CD4-positive, CD25-positive, alpha-beta regulatory T cell (primary cell): ENCODE measurements at regions not wholly inside any gene's neighbourhood (a gene's known extent, or its start where the extent isn't known, plus 50 kb on each side); places are given as distances from the start of the nearest gene placed in this dataset.

ENCODE experiments used
- ATAC-seq, 2 donors: fragments of 150-1000 bp; cut with Tn5 transposase; one replicate each; pipeline ENCODE4 v1.10.0; 2021; ENCODE audit warnings: low read depth in 2 of 2, moderate number of reproducible peaks in 2 of 2, moderate library complexity in 1 of 2
- DNase-seq, 3 donors: peaks; one replicate each; pipeline versions ENCODE4 v3.0.0 to v3.0.0-alpha.2; 2012 to 2022; ENCODE audit warnings: mixed read lengths in 1 of 3
- H3K27ac ChIP-seq: one replicate; pipeline ENCODE4 v1.7.0; 2013; ENCODE audit warnings: mild to moderate bottlenecking, low read length; ENCODE audit not compliant: insufficient read depth, poor library complexity, severe bottlenecking
- H3K27me3 ChIP-seq: one replicate; pipeline ENCODE4 v1.7.0; 2013; ENCODE audit warnings: low read length; ENCODE audit not compliant: control insufficient read depth, insufficient read depth
- H3K36me3 ChIP-seq: one replicate; pipeline ENCODE4 v1.7.0; 2013; ENCODE audit warnings: mild to moderate bottlenecking, low read length, moderate library complexity; ENCODE audit not compliant: control insufficient read depth, insufficient read depth
- H3K4me1 ChIP-seq: 2 replicates; pipeline ENCODE4 v1.7.0; 2013; ENCODE audit warnings: mild to moderate bottlenecking, low read length; ENCODE audit not compliant: insufficient read depth, control insufficient read depth, poor library complexity, severe bottlenecking
- H3K4me3 ChIP-seq: one replicate; pipeline ENCODE4 v1.7.0; 2013; ENCODE audit warnings: low read depth, mild to moderate bottlenecking, low read length, moderate library complexity
- H3K9me3 ChIP-seq, 2 experiments: 1 replicate in 1 of 2; 2 replicates in 1 of 2; pipeline ENCODE4 v1.7.0; 2013; ENCODE audit warnings: low read length in 2 of 2, mild to moderate bottlenecking in 1 of 2, moderate library complexity in 1 of 2; ENCODE audit not compliant: control insufficient read depth in 2 of 2
- H3K27ac Mint-ChIP-seq, 3 donors: one replicate each; pipeline ENCODE4 v1.8.0; 2020 to 2022; ENCODE audit warnings: mild to moderate bottlenecking in 3 of 3, mixed read lengths in 3 of 3, moderate library complexity in 2 of 3
- H3K27me3 Mint-ChIP-seq: one replicate; pipeline ENCODE4 v1.8.0; 2022; ENCODE audit warnings: mild to moderate bottlenecking, mixed read lengths
- H3K36me3 Mint-ChIP-seq: one replicate; pipeline ENCODE4 v1.8.0; 2020; ENCODE audit warnings: mixed read lengths
- H3K4me1 Mint-ChIP-seq, 4 donors: one replicate each; pipeline ENCODE4 v1.8.0; 2020 to 2022; ENCODE audit warnings: mixed read lengths in 4 of 4, mild to moderate bottlenecking in 1 of 4
- H3K4me3 Mint-ChIP-seq, 4 donors: one replicate each; pipeline ENCODE4 v1.8.0; 2020 to 2022; ENCODE audit warnings: mild to moderate bottlenecking in 4 of 4, mixed read lengths in 4 of 4, moderate library complexity in 3 of 4
- H3K9me3 Mint-ChIP-seq, 7 donors: one replicate each; pipeline ENCODE4 v1.8.0; 2020 to 2022; ENCODE audit warnings: mixed read lengths in 7 of 7, mild to moderate bottlenecking in 3 of 7, moderate library complexity in 2 of 7

- Mint-ChIP-seq H3K4me3 (no peak overlapping the region), H3K27ac (no peak overlapping the region), H3K9me3 (peaks cover 0 to 4% (median 0%) of the 10 kb centered on the region in 7 donors), H3K36me3 (no peaks in the 10 kb centered on the region), H3K27me3 (no peaks in the 10 kb centered on the region), H3K4me1 (no peaks in the 10 kb centered on the region)
- DNase-seq, result no peak
- H3K4me3 ChIP-seq, result no peak overlapping the region
- H3K4me1 ChIP-seq, result no peaks in the 10 kb centered on the region
- no peaks in the 10 kb centered on the region for H3K36me3 ChIP-seq
- H3K27me3 ChIP-seq, result no peaks in the 10 kb centered on the region
- no peak overlapping the region for H3K27ac ChIP-seq
- H3K9me3 ChIP-seq, result no peaks in the 10 kb centered on the region
- no peak for ATAC-seq
Observed at GRCh38 chr10:60627778-60628748, 150.2 kb upstream of the CDK1 start.

DNA sequence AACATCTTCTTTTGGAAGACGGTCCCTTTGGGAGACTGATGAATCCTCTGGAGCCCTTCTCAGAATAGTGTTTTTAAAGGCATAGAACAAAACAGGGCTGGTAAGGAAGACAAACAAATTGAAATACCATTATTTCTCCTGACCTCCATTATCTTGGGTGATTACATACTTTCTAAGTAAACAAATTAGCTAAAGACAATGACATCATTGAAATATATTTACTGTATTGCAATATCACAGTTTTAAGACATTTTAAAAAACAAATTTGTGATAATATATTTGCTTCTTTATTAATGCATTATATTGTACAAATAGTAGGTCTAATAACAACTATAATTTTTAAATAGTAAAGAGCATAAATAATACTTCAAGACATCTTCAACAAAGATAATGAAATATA, 152.2 kb upstream of the CDK1 start:
- H3K9me3 ChIP-seq, result no peaks in the 10 kb centered on the region
- no peaks in the 10 kb centered on the region for H3K4me1 ChIP-seq
- Mint-ChIP-seq H3K4me1 (no peaks in the 10 kb centered on the region), H3K27me3 (no peaks in the 10 kb centered on the region), H3K36me3 (no peaks in the 10 kb centered on the region), H3K9me3 (peaks cover 0 to 7% (median 0%) of the 10 kb centered on the region in 7 donors), H3K27ac (no peak overlapping the region), H3K4me3 (no peak overlapping the region)
- H3K36me3 ChIP-seq, result no peaks in the 10 kb centered on the region
- ATAC-seq (no peak), DNase-seq (no peak)
- H3K27me3 ChIP-seq, result no peaks in the 10 kb centered on the region
- H3K4me3 ChIP-seq, result no peak overlapping the region
- no peak overlapping the region for H3K27ac ChIP-seq

- no peak for DNase-seq
- Histone ChIP-seq H3K27ac (no peak overlapping the region), H3K4me3 (no peak overlapping the region), H3K36me3 (no peaks in the 10 kb centered on the region), H3K9me3 (no peaks in the 10 kb centered on the region), H3K4me1 (no peaks in the 10 kb centered on the region), H3K27me3 (no peaks in the 10 kb centered on the region)
- H3K4me1 Mint-ChIP-seq, result no peaks in the 10 kb centered on the region
- ATAC-seq, result no peak
- H3K9me3 Mint-ChIP-seq, result peaks cover 0 to 11% (median 0%) of the 10 kb centered on the region in 7 donors
- no peak overlapping the region for H3K27ac Mint-ChIP-seq
- no peaks in the 10 kb centered on the region for H3K36me3 Mint-ChIP-seq
- H3K27me3 Mint-ChIP-seq, result no peaks in the 10 kb centered on the region
- H3K4me3 Mint-ChIP-seq, result no peak overlapping the region
Observed at GRCh38 chr10:60623627-60624026, 154.7 kb upstream of the CDK1 start.

DNA sequence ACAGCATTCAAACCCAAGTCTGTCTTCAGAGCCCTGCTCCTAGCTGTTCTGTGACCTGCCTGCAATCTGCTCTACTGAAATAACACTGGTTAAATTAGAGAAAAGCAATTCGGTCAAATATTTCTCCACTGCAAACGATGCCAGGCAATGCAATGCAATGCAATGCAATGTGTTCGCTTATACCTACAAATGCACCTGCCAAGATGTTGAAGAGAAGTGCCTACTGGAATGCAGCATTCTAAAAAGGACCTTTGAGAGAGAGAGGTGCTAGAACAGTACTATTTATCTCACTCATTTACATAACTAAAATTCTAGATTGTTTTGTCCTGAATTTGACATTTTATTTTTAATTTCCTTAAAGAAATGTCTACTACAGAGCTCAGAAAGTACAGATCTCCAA, 157.3 kb upstream of the CDK1 start:
- no peaks in the 10 kb centered on the region for H3K36me3 Mint-ChIP-seq
- no peak overlapping the region for H3K4me3 Mint-ChIP-seq
- H3K27ac Mint-ChIP-seq, result no peak overlapping the region
- H3K27me3 Mint-ChIP-seq, result no peaks in the 10 kb centered on the region
- Histone ChIP-seq H3K27me3 (no peaks in the 10 kb centered on the region), H3K27ac (no peak overlapping the region), H3K4me1 (no peaks in the 10 kb centered on the region), H3K36me3 (no peaks in the 10 kb centered on the region), H3K9me3 (no peaks in the 10 kb centered on the region), H3K4me3 (no peak overlapping the region)
- ATAC-seq (no peak), DNase-seq (no peak)
- H3K9me3 Mint-ChIP-seq, result peaks cover 0 to 9% (median 0%) of the 10 kb centered on the region in 7 donors
- no peaks in the 10 kb centered on the region for H3K4me1 Mint-ChIP-seq

- H3K27me3 Mint-ChIP-seq, result no peaks in the 10 kb centered on the region
- Histone ChIP-seq H3K4me1 (no peaks in the 10 kb centered on the region), H3K4me3 (no peak overlapping the region), H3K9me3 (no peaks in the 10 kb centered on the region), H3K36me3 (no peaks in the 10 kb centered on the region), H3K27me3 (no peaks in the 10 kb centered on the region), H3K27ac (no peak overlapping the region)
- peaks cover 0 to 9% (median 0%) of the 10 kb centered on the region in 7 donors for H3K9me3 Mint-ChIP-seq
- H3K4me3 Mint-ChIP-seq, result no peak overlapping the region
- no peak overlapping the region for H3K27ac Mint-ChIP-seq
- no peaks in the 10 kb centered on the region for H3K4me1 Mint-ChIP-seq
- no peak for DNase-seq
- H3K36me3 Mint-ChIP-seq, result no peaks in the 10 kb centered on the region
- ATAC-seq, result no peak
Observed at GRCh38 chr10:60618861-60619260, 159.4 kb upstream of the CDK1 start.

DNA sequence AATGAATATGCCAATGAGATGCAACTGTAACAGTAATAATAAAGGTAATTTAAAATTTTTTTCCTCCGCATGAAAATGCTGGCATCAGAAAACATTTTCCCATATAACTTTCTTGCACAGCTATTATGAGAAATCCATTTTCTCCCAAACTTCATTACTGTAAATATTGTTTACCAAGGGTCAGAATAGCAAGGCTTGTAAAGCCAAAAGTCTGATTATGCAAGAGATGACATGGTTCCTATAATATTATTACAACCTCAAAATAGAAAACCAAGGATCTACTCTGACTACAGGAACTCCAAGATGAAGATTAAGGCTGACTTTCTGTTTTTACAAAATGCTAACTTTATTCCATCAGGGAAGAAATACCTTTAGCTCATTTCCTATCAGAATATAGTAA, 162.7 kb upstream of the CDK1 start:
- Mint-ChIP-seq H3K27me3 (no peaks in the 10 kb centered on the region), H3K9me3 (peaks cover 0 to 4% (median 0%) of the 10 kb centered on the region in 7 donors), H3K36me3 (no peaks in the 10 kb centered on the region), H3K4me3 (no peak overlapping the region), H3K4me1 (no peaks in the 10 kb centered on the region), H3K27ac (no peak overlapping the region)
- Histone ChIP-seq H3K9me3 (no peaks in the 10 kb centered on the region), H3K4me3 (no peak overlapping the region), H3K4me1 (no peaks in the 10 kb centered on the region), H3K27me3 (no peaks in the 10 kb centered on the region), H3K27ac (no peak overlapping the region), H3K36me3 (no peaks in the 10 kb centered on the region)
- no peak for ATAC-seq
- DNase-seq, result no peak

DNA sequence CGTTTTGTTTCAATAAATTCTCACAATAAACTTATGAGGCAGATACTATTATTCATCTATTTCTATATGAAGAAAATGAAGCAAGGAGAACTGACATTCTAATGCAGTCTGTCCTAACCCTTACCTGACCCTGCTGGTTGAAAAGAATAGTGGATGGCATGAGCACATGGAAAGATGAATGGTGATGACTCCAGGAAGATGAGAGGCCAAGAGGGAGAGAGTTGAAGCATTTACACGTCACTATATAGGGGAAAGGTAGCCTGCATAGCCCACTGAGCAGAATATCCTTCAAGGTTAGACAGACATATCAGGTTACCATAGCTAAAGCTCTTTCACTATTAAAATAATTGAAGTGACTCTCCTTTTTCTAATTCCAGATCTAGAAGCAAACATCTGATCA, 163.9 kb upstream of the CDK1 start:
- Mint-ChIP-seq H3K36me3 (no peaks in the 10 kb centered on the region), H3K27me3 (no peaks in the 10 kb centered on the region), H3K9me3 (peaks cover 0 to 4% (median 0%) of the 10 kb centered on the region in 7 donors), H3K27ac (no peak overlapping the region), H3K4me3 (no peak overlapping the region), H3K4me1 (no peaks in the 10 kb centered on the region)
- ATAC-seq, result no peak
- H3K36me3 ChIP-seq, result no peaks in the 10 kb centered on the region
- H3K27me3 ChIP-seq, result no peaks in the 10 kb centered on the region
- H3K4me1 ChIP-seq, result no peaks in the 10 kb centered on the region
- no peak overlapping the region for H3K27ac ChIP-seq
- no peak overlapping the region for H3K4me3 ChIP-seq
- no peaks in the 10 kb centered on the region for H3K9me3 ChIP-seq
- no peak for DNase-seq

DNA sequence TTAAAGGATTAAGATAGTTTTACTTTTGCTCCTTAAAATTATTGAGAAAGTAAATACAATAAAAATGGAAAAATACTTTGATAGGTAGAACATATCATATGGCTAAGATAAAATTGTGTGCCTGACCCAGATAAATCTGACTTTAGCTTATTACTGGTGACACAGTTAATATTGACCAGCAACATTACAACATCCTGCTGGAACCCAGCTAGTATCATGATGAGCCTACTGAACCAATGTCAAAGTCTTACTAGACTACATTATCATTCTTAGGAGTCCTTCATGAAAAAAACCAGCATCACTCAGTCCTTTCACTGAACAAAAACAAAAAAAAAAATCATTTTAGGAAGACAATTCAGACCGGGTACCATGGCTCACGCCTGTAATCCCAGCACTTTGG, 164.8 kb upstream of the CDK1 start:
- H3K9me3 ChIP-seq, result no peaks in the 10 kb centered on the region
- no peak overlapping the region for H3K27ac Mint-ChIP-seq
- H3K27ac ChIP-seq, result no peak overlapping the region
- no peaks in the 10 kb centered on the region for H3K27me3 Mint-ChIP-seq
- no peak for DNase-seq
- no peaks in the 10 kb centered on the region for H3K27me3 ChIP-seq
- ATAC-seq, result no peak
- no peaks in the 10 kb centered on the region for H3K36me3 ChIP-seq
- H3K4me3 ChIP-seq, result no peak overlapping the region
- H3K4me3 Mint-ChIP-seq, result no peak overlapping the region
- no peaks in the 10 kb centered on the region for H3K4me1 ChIP-seq
- no peaks in the 10 kb centered on the region for H3K4me1 Mint-ChIP-seq
- no peaks in the 10 kb centered on the region for H3K36me3 Mint-ChIP-seq
- H3K9me3 Mint-ChIP-seq, result no peaks in the 10 kb centered on the region
